Central memory CD8-positive, alpha-beta T cell (primary cell): ENCODE measurements at regions not wholly inside any gene's neighbourhood (a gene's known extent, or its start where the extent isn't known, plus 50 kb on each side); places are given as distances from the start of the nearest gene placed in this dataset.

Experiments used
- ATAC-seq: fragments of 150-1000 bp; cut with Tn5 transposase; replicated peaks from 2 replicates; pipeline ENCODE4 v1.10.0; 2022; ENCODE audit warnings: mild to moderate bottlenecking, moderate FRiP score, moderate number of reproducible peaks; ENCODE audit not compliant: poor library complexity, severe bottlenecking; ENCODE audit errors: extremely low read depth
- DNase-seq, 2 donors: peaks; one replicate each; pipeline ENCODE4 v3.0.0; 2021; ENCODE audit warnings: low spot score in 2 of 2
- H3K27ac Mint-ChIP-seq: one replicate; pipeline ENCODE4 v1.8.0; 2022; ENCODE audit warnings: low read depth, mild to moderate bottlenecking, moderate library complexity, mixed read lengths
- H3K27me3 Mint-ChIP-seq: one replicate; pipeline ENCODE4 v1.8.0; 2022; ENCODE audit warnings: mixed read lengths
- H3K36me3 Mint-ChIP-seq: one replicate; pipeline ENCODE4 v1.8.0; 2022; ENCODE audit warnings: mild to moderate bottlenecking, moderate library complexity, mixed read lengths; ENCODE audit not compliant: insufficient read depth
- H3K4me1 Mint-ChIP-seq: one replicate; pipeline ENCODE4 v1.8.0; 2022; ENCODE audit warnings: mixed read lengths
- H3K4me3 Mint-ChIP-seq: one replicate; pipeline ENCODE4 v1.8.0; 2022; ENCODE audit warnings: mild to moderate bottlenecking, moderate library complexity, mixed read lengths
- H3K9me3 Mint-ChIP-seq: one replicate; pipeline ENCODE4 v1.8.0; 2022; ENCODE audit warnings: mixed read lengths

DNA sequence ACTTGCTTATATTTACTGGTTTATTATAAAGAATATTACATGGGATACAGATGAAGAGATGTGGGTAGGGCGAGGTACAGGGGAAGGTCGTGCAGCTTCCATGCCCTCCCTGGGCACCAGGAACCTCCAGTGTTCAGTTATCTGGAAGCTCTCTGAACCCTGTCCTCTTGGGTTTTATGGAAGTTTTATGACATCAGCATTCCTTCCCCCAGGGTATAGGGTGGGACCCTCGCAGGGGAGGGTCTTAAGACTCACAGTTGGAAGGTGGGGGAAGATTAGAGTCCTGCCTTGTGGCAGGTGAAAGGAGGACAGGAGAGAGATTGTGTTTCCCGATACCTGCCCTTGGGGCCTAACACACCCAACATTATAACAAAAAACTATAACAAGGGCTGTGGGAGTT, 71.8 kb upstream of the NPAS1 start:
- no peaks in the 10 kb centered on the region for H3K9me3 Mint-ChIP-seq
- ATAC-seq (no peak), DNase-seq (no peak)
- H3K27me3 Mint-ChIP-seq = no peaks in the 10 kb centered on the region
- H3K36me3 Mint-ChIP-seq = peaks cover 20% of the 10 kb centered on the region
- no peak overlapping the region for H3K4me3 Mint-ChIP-seq
- H3K4me1 Mint-ChIP-seq = peaks cover 68% of the 10 kb centered on the region
- peak overlapping the region; percentile 22 for H3K27ac Mint-ChIP-seq

DNA sequence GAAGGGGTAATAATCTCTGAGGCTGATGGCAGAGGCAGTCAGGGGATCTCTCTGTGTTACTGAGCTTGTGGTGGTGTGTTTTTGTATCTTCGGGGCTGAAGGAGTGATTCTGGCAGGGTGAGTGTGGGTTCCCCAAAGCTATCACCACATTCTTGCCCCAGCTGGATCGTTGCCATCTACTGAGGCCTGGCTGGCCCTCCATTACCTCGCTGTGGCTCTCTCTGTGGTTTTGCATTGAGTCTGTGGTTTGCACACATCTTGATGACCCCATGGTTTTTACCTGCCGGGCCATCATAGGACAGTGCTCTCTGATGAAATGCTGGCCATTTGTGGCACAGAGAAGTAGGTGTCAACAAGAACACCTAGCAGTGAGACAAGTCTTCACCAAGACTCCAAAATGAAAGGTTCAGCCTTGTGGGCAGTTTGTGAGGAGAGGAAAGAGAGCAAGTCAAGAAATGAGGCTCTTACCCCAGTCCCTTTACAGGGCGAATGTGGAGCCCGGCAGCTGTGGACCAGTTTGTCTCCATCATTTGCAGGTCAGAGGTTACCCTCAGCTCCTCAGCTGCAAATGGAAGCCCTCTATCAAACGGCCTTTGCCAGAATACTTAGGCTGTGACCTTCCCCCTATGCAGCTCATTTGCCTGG, 69.0 kb upstream of the NPAS1 start:
- no peaks in the 10 kb centered on the region for H3K9me3 Mint-ChIP-seq
- H3K27me3 Mint-ChIP-seq = no peaks in the 10 kb centered on the region
- peak overlapping the region; percentile 88 for H3K27ac Mint-ChIP-seq
- no peak for ATAC-seq
- peaks cover 73% of the 10 kb centered on the region for H3K4me1 Mint-ChIP-seq
- no peak for DNase-seq
- peak overlapping the region; percentile 63 for H3K4me3 Mint-ChIP-seq
- H3K36me3 Mint-ChIP-seq = peaks cover 17% of the 10 kb centered on the region

DNA sequence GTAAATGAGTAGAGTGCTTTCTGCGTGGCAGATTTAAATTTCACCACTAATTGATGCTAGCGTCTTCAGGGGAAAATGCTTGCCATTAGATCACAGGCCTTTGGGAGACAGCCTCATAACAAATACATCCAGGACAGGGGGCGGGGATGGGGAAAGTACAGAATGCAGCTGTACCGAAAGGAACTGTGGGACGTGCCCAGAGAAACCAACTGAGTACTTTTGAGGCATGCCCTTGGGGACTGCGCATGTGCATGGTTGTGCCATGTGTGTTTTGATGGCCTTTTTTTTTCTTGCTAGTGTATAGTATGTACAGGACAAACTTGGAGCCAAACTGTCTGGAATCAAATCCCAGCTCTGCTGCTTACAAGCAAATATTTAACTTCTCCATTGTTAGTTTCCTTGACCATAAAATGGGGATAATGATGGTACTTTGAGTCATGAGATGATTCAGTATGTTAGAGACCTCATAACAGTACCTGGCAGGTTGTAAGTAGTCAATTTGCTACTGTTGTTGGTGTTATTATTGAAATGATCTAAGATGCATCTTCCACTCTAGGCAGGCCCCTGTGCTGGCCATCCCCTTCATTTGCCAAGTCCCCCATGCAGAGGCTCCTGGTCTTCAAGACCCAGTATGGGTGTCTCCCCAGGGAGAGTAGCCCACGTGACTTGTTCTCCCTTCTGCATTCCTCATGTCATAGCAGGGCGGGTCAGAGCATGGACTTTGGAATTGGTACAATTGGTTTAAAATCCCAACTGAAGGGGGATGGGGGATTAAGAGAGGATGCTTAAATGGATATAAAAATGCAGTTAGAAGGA, 68.3 kb upstream of the NPAS1 start:
- ATAC-seq (no peak), DNase-seq (no peak)
- Mint-ChIP-seq H3K27me3 (no peaks in the 10 kb centered on the region), H3K9me3 (no peaks in the 10 kb centered on the region), H3K36me3 (peaks cover 19% of the 10 kb centered on the region), H3K4me1 (peaks cover 73% of the 10 kb centered on the region), H3K4me3 (peak overlapping the region; percentile 63), H3K27ac (peak overlapping the region; percentile 88)

- Mint-ChIP-seq H3K27me3 (no peaks in the 10 kb centered on the region), H3K4me3 (peak overlapping the region; percentile 84), H3K36me3 (peaks cover 17% of the 10 kb centered on the region), H3K4me1 (peaks cover 80% of the 10 kb centered on the region), H3K27ac (peak overlapping the region; percentile 96), H3K9me3 (no peaks in the 10 kb centered on the region)
- ATAC-seq (no peak), DNase-seq (no peak)
Observed at GRCh38 chr19:46952874-46953273, 66.8 kb upstream of the NPAS1 start.

DNA sequence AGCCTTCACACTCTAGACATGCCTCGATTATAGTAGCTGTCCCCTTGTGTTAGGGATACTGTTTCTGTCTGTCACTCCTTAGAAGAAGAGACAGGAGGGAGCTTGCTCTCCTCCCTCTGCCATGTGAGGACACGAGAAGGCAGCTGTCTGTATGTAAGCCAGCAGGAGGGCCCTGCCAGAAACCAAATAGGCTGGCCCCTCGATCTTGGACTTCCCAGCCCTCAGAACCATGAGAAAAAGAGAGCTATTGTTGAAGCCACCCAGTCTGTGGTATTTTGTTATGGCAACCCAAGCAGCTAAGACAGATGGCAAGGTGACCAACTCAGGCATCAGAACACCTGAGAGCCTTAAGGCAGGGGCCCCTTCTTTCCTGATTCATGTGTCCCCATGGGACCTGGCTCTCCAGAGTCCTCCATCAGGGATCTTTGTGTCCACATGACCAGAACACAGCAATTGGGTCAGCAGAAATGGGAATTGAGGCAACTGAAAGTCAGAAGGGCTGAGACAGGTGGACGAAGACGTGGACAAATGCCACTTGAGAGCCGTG, 65.6 kb upstream of the NPAS1 start:
- no peak for DNase-seq
- Mint-ChIP-seq H3K4me1 (peaks cover 87% of the 10 kb centered on the region), H3K27me3 (no peaks in the 10 kb centered on the region), H3K36me3 (peaks cover 12% of the 10 kb centered on the region), H3K9me3 (no peaks in the 10 kb centered on the region), H3K27ac (peak overlapping the region; percentile 96), H3K4me3 (peak overlapping the region; percentile 84)
- ATAC-seq = no peak

DNA sequence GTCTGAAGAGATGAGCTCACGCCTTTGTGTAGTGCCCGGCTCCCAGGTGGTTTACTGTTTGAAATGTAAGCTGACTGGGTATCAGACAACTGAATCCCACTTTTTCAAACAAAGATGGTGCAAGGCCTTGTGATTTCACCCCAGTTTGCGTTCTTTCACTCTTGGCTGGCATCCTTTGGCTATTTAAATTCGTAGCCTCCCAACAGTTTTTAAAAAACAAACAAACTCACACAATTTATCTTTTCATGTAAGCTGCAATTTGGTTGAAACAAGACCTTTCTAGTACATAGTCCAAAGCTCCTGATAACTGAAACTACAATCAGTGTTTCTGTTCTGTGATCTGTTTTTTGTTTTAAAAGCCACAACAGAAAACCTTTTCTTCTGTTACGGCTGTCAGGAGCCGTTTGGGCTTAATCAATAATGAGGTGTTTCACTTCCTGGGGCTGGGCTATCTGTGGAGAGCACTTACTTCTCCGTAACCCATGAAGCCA, 65.1 kb upstream of the NPAS1 start:
- H3K9me3 Mint-ChIP-seq = no peaks in the 10 kb centered on the region
- H3K27me3 Mint-ChIP-seq = no peaks in the 10 kb centered on the region
- DNase-seq = no peak
- peaks cover 12% of the 10 kb centered on the region for H3K36me3 Mint-ChIP-seq
- peak; percentile 26 for ATAC-seq
- peak overlapping the region; percentile 84 for H3K4me3 Mint-ChIP-seq
- peak overlapping the region; percentile 96 for H3K27ac Mint-ChIP-seq
- H3K4me1 Mint-ChIP-seq = peaks cover 84% of the 10 kb centered on the region

DNA sequence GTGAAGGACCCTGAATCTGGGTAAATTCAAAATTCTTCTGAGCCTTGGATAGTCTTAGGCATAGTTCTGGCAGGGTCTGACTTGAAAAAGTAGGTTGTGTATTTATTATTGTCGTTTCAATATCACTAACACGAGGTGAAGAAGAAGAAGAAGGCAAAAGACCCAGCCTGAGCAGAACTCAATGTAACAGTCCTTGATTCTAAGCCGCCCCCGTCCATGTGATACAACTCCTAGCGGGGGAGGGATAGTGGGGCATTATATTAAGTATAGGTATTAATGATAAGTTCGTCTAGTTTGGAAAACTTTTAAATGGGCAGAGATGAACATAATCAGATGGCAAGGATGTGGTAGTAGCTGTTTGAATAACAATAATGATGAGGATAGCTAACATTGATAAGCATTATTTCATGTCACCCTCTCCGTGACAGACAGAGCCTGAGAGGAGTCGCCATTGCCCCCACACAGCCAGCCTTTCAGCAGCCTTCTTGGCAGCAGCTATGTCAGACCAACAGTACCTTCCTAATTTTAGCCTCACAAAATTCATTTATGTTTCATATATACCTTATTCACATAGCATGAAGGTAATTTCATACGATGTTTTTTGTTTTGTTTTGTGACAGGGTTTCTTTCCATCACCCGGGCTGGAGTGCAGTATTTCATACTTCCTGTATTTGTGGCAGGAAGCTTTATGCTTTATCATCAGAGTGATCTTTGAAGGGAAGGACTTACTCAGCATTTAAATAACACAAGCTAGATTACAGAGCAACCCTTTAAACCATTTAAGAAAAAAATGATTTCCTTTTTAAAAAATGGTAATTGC, 64.4 kb upstream of the NPAS1 start:
- Mint-ChIP-seq H3K36me3 (peaks cover 12% of the 10 kb centered on the region), H3K4me3 (peak overlapping the region; percentile 84), H3K9me3 (no peaks in the 10 kb centered on the region), H3K4me1 (peaks cover 83% of the 10 kb centered on the region), H3K27ac (peak overlapping the region; percentile 96), H3K27me3 (no peaks in the 10 kb centered on the region)
- ATAC-seq = peak; percentile 86
- peak in 1 of 2 donors; percentile 25 for DNase-seq

- H3K4me3 Mint-ChIP-seq = peak overlapping the region; percentile 84
Observed at GRCh38 chr19:46955813-46956371, 63.7 kb upstream of the NPAS1 start.

DNA sequence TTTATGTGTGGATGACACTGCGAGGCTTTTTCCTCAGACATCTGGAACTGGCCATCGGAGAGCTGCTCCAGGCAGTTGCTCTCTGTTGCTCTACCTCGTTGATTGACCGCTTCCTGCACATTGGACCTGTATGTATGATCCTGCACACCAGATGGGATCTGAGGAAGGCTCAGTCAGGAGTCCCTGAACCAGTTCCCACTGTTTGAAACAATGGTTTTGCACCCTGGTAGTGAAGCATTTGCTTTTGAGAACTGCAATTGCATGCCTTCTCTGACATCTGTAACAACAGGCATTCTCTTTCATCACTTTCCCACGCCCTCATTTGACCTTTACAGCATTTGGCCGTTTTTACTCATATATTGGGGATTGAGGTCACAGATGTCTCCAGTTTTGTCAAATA, 61.1 kb upstream of the NPAS1 start:
- H3K9me3 Mint-ChIP-seq = no peaks in the 10 kb centered on the region
- no peaks in the 10 kb centered on the region for H3K27me3 Mint-ChIP-seq
- ATAC-seq = no peak
- peaks cover 12% of the 10 kb centered on the region for H3K36me3 Mint-ChIP-seq
- H3K27ac Mint-ChIP-seq = no peak overlapping the region
- no peak for DNase-seq
- H3K4me3 Mint-ChIP-seq = no peak overlapping the region
- peaks cover 79% of the 10 kb centered on the region for H3K4me1 Mint-ChIP-seq

More at GRCh38 chr19:46955813-46956371, 63.7 kb upstream of the NPAS1 start:
- DNase-seq (no peak), ATAC-seq (no peak)
- Mint-ChIP-seq H3K4me1 (peaks cover 81% of the 10 kb centered on the region), H3K27me3 (no peaks in the 10 kb centered on the region), H3K27ac (peak overlapping the region; percentile 96), H3K9me3 (no peaks in the 10 kb centered on the region), H3K36me3 (peaks cover 11% of the 10 kb centered on the region)

DNA sequence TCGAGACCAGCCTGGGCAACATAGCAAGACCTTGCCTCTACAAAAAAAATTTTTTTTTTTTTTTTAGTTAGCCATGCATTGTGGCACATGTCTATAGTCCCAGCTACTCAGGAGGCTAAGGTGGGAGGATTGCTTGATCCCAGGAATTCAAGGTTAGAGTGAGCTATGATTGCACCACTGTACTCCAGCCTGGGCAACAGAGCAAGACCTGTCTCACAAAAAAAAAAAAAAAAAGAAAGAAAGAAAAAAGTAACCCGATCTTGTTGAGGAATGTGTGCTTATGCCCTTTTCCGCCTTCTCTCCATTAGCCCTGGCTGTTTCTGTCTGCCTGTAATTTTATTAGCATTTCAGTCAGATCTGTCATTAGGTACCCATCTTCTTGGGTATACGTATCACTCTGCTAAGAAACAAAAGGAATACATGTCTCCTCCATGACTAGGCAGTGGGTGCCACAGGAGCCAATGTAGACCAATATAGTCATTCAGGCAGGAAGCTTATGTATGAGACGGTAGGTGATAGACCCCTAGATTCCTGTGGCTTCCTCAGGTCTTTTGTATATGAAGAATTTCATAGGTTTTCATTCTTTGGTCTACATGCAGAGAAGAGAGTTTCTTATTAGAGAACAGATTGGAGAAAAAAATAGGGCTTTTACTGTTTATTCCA, 59.6 kb upstream of the NPAS1 start:
- H3K4me1 Mint-ChIP-seq = peaks cover 71% of the 10 kb centered on the region
- H3K27me3 Mint-ChIP-seq = no peaks in the 10 kb centered on the region
- peak overlapping the region; percentile 48 for H3K27ac Mint-ChIP-seq
- peaks cover 11% of the 10 kb centered on the region for H3K36me3 Mint-ChIP-seq
- no peak for ATAC-seq
- no peak for DNase-seq
- H3K9me3 Mint-ChIP-seq = no peaks in the 10 kb centered on the region
- H3K4me3 Mint-ChIP-seq = peak overlapping the region; percentile 32

- ATAC-seq = peak; percentile 62
- Mint-ChIP-seq H3K4me1 (peaks cover 61% of the 10 kb centered on the region), H3K27ac (peak overlapping the region; percentile 91)
Observed at GRCh38 chr19:46962030-46962570, 57.5 kb upstream of the NPAS1 start.

More at GRCh38 chr19:46962030-46962570, 57.5 kb upstream of the NPAS1 start:
- no peaks in the 10 kb centered on the region for H3K9me3 Mint-ChIP-seq
- H3K4me3 Mint-ChIP-seq = no peak overlapping the region
- no peaks in the 10 kb centered on the region for H3K27me3 Mint-ChIP-seq
- DNase-seq = no peak
- H3K36me3 Mint-ChIP-seq = peaks cover 13% of the 10 kb centered on the region
